ENCODE measurements at regions not wholly inside any gene's neighbourhood (a gene's known extent, or its start where the extent isn't known, plus 50 kb on each side); places are given as distances from the start of the nearest gene placed in this dataset.

- no peak for DNase-seq (ENCODE audit: low spot score)
Measured at GRCh38 chr7:26487780-26488515, 196.3 kb downstream of the SNX10 start.

GRCh38 chr7:26489391-26489790 is 197.7 kb downstream of the SNX10 start:
- DNase-seq (ENCODE audit: low spot score), result no peak

DNA sequence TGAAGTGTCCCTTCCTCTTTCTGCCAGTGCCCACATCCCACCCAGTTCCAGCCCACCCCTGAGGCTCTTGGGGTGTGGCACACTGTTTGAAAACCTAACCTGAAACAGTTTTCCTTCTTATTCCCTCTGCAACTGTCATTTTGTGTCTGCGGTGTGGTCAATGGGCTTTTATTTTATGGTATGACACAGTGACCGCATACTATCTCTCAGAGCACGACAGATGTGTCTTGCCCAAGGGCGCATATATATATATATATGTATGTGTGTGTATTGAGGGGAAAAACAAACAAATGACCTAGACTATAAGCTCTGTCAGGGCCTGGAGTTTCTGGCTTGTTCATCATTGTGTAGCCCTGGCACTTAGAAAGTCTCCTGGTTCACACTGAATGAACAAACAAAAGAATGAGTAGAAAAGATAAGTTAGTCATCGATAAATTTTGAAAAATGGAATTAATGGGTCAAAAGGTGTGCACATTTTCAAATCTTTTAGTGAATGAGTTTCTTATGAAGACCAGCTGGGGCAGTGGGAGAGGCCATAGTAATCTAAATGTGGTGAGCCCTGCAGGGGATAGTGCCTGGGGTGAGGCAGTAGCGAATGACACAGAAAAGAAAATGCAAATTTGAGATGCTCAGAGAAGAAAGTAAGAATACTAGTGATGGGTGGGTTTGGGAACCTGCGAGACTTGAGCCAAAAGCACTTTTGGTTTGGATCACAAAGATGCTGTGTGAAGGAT is 198.4 kb downstream of the SNX10 start:
- no peak for DNase-seq (ENCODE audit: low spot score)

- DNase-seq (ENCODE audit: low spot score), result no peak
Measured at GRCh38 chr7:26490640-26491624, 199.3 kb downstream of the SNX10 start.

DNA sequence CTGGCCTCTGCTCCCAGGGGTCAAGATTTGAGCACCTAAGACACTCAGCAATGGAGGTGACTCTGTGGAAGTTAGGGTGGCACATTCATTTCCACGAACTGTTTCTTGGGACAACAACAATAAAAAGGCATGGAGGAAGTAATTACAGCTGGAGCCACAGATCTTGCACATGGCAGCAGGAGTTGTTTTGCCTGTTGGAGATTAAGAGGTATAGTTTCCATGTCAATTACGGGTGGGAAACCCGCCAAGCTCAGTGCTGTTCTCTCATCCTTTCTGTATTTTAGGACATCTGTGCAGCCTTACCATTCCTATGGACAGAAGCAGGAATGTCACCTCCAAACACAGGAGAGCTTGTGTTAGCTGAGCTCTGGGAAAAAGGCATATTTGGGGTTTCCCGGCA is 201.2 kb downstream of the SNX10 start:
- DNase-seq (ENCODE audit: low spot score), result no peak

DNA sequence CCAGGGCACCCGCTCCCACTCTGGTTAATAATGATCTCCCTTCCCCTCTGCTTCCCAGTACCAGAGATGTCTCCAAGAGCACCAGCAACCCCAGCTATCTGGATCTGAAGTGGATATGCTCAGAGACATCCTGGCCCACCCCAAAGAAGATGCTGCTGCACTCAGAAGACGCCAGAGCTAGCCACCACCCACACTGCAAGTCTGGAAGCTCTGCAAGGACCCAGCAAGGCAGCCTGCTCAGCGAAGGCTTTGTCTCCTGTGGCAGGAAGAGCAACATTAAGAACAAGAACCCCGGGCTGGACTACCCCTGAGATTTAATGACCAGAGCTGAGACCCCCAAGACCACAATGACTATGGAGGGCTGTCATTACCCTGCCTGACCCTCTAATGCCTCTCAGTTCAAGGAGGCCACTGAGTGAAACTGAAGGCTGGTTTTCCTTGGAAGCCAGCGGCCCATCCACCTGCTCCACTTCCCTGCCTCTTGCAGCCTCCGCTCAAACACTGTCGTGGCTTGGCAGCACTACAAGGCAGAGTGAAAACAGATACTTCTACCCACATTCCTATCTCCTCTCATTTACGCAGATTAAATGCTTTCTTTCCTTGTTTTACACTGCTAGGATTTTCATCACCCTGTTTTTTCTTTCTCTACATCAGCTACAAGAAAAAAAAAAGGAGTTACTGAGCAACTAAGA is 202.2 kb downstream of the SNX10 start:
- DNase-seq (ENCODE audit: low spot score), result no peak

GRCh38 chr7:26495569-26495968 is 203.9 kb downstream of the SNX10 start:
- DNase-seq (ENCODE audit: low spot score), result no peak

GRCh38 chr7:26497801-26498596 is 206.3 kb downstream of the SNX10 start:
- DNase-seq (ENCODE audit: low spot score), result no peak

DNA sequence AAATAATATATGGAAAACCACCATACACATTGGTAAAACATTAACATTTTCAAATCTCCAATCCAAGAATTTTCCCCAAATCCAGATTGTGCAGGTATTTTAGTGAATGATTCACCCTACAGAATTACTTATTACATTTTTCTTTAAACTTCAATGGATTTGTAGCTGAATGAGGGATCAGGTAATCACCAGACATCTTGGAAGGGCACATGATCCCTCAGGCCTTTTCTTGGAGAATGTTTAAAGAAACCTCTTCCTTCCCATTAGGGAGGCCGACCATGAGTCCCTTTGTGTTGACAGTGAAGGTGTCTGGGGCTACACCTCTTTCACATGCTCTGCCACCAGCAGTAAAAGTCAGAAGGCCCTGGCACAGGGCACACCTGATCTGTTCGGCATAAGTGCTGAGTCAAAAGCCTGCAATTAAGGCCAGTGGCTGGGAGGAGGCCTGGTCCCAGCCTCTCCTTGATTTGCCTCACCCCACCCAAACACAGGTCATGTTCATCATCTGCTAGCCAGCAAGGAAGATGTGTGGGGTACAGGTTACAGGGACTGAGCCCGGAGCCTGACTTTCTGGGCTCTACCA is 207.7 kb downstream of the SNX10 start:
- no peak for DNase-seq (ENCODE audit: low spot score)

GRCh38 chr7:26500749-26501352 is 209.2 kb downstream of the SNX10 start:
- peak; percentile 20 for DNase-seq (ENCODE audit: low spot score)

DNA sequence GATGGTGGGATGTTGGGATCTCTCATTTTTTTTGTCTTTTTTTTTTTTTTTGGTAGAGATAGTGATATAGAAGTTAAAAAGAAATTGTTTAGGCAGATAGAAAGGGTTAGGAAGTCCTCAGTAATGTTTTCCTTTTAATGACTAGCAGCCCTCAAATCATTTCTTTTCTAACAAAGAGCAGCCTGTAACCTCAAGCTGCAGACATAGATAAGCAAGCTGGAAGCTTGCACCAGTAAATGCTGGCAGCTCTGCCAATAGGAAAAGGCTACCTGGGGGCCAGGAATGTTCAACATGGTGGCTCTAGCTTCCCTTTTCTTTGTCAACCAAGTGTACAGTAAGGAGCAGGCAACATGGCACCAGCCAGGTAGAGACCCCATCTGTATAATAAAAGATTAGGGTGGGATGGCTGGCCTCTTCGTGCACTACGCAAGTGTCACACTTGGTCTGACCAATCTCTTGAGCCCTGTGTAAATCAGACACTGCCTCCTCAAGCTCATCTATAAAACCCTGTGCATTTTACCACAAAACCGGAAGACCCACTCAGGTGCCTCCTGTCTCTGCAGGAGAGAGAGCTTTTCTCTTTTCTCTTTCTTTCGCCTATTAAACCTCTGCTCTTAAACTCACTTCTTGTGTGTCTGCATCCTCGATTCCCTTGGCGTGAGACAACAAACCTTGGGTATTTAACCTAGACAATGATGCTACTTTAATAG is 212.9 kb downstream of the SNX10 start:
- DNase-seq (ENCODE audit: low spot score), result no peak

GRCh38 chr7:26506196-26506595 is 214.5 kb downstream of the SNX10 start:
- DNase-seq (ENCODE audit: low spot score), result no peak

- DNase-seq (ENCODE audit: low spot score), result no peak
Measured at GRCh38 chr7:26507108-26507987, 215.7 kb downstream of the SNX10 start.

GRCh38 chr7:26508481-26508880 is 216.8 kb downstream of the SNX10 start:
- DNase-seq (ENCODE audit: low spot score), result no peak

DNA sequence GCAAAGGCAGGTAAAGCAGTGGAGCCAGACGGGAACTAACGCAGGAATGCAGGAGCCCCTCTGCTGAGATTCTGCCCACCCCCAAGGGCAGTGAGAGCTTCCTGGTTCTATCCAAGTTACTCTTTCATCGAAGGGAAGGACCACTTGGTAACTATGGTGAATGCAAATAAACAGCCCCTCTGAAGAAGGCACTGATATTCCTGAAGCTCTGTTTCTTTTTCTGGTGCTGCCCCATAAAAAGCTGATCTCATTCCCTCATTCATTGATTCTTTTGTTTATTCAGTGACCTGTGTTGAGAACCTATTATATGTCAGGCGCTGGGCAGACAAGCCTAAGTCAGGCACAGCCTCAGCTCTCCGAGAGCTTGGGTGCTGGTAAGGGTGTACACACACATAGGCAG is 217.3 kb downstream of the SNX10 start:
- DNase-seq (ENCODE audit: low spot score), result no peak

GRCh38 chr7:26510231-26510957 is 218.7 kb downstream of the SNX10 start:
- DNase-seq (ENCODE audit: low spot score), result no peak

DNA sequence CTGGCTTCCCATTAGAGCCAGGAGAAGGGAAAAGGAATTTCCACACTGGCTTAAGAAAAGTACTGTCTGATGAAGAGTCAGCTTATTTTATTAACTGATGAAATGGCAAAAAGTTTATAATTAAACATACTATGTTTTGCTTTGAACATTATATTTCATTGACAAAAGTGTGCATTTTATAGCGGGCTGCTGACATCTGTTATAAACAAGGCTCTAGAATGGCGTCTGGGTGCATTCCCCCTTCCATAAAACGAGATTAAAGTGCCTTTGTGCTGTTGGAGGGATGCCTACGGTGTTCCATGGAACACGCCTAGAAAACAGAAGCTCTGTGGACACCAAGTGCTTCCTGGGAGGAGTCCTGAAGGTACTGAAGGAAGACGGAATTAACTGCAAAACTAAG is 220.2 kb downstream of the SNX10 start:
- no peak for DNase-seq (ENCODE audit: low spot score)

DNA sequence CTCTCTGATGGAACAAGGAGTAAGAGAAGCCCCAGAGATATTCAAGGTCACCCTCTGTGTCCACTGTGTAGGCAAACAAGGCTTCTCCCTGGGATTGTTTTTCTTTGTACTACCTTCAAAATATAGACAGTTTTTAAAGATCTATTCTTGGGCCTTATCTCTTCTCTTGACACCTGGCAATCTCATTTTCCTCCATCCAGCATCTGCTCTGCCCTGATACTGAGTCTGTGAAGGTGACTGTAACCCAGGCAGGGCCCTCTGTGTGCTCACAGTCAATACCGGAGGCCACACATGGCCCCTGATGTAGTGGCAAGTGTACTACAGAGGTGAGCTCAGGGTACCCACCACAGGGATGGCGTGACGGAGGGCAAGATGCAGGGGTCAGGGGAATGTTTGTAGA is 221.1 kb downstream of the SNX10 start:
- no peak for DNase-seq (ENCODE audit: low spot score)
